ENCODE measurements at regions not wholly inside any gene's neighbourhood (a gene's known extent, or its start where the extent isn't known, plus 50 kb on each side); places are given as distances from the start of the nearest gene placed in this dataset.

GRCh38 chr18:46296656-46297055, 192.5 kb downstream of the HAUS1 start:
- ATAC-seq (no peak), DNase-seq (ENCODE audit: low read depth, low spot score) (no peak)
- no peaks in the 10 kb centered on the region for H3K9me3 ChIP-seq (ENCODE audit: control insufficient read depth, insufficient read depth, low read depth, low read length)
- ChIA-PET POLR2A (no interaction called here), CTCF (no interaction called here)
- TF ChIP-seq POLR2AphosphoS5 (IDR thresholded peaks at IDR 0.05; ENCODE audit: low read depth, low read length) (no peak), SIN3A (IDR thresholded peaks at IDR 0.05; ENCODE audit: borderline replicate concordance, insufficient read depth, low read depth, low read length) (no peak), TCF7L2 (IDR thresholded peaks at IDR 0.05; ENCODE audit: low read depth, low read length) (no peak)
- TF ChIP-seq, protein P1, sequence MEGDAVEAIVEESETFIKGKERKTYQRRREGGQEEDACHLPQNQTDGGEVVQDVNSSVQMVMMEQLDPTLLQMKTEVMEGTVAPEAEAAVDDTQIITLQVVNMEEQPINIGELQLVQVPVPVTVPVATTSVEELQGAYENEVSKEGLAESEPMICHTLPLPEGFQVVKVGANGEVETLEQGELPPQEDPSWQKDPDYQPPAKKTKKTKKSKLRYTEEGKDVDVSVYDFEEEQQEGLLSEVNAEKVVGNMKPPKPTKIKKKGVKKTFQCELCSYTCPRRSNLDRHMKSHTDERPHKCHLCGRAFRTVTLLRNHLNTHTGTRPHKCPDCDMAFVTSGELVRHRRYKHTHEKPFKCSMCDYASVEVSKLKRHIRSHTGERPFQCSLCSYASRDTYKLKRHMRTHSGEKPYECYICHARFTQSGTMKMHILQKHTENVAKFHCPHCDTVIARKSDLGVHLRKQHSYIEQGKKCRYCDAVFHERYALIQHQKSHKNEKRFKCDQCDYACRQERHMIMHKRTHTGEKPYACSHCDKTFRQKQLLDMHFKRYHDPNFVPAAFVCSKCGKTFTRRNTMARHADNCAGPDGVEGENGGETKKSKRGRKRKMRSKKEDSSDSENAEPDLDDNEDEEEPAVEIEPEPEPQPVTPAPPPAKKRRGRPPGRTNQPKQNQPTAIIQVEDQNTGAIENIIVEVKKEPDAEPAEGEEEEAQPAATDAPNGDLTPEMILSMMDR (IDR thresholded peaks at IDR 0.05) = no peak
- TF ChIP-seq, protein P2, sequence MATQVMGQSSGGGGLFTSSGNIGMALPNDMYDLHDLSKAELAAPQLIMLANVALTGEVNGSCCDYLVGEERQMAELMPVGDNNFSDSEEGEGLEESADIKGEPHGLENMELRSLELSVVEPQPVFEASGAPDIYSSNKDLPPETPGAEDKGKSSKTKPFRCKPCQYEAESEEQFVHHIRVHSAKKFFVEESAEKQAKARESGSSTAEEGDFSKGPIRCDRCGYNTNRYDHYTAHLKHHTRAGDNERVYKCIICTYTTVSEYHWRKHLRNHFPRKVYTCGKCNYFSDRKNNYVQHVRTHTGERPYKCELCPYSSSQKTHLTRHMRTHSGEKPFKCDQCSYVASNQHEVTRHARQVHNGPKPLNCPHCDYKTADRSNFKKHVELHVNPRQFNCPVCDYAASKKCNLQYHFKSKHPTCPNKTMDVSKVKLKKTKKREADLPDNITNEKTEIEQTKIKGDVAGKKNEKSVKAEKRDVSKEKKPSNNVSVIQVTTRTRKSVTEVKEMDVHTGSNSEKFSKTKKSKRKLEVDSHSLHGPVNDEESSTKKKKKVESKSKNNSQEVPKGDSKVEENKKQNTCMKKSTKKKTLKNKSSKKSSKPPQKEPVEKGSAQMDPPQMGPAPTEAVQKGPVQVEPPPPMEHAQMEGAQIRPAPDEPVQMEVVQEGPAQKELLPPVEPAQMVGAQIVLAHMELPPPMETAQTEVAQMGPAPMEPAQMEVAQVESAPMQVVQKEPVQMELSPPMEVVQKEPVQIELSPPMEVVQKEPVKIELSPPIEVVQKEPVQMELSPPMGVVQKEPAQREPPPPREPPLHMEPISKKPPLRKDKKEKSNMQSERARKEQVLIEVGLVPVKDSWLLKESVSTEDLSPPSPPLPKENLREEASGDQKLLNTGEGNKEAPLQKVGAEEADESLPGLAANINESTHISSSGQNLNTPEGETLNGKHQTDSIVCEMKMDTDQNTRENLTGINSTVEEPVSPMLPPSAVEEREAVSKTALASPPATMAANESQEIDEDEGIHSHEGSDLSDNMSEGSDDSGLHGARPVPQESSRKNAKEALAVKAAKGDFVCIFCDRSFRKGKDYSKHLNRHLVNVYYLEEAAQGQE (IDR thresholded peaks at IDR 0.05; ENCODE audit: insufficient read depth in 1 of 2, low read depth in 2 of 2, low read length in 1 of 2) = no peak
- H3K27ac ChIP-seq (ENCODE audit: low read length) = no peak overlapping the region
- H3K27me3 ChIP-seq (ENCODE audit: control insufficient read depth, insufficient read depth, low read length) = no peaks in the 10 kb centered on the region
- intact Hi-C loops (cut with micrococcal nuclease; ENCODE audit: unreplicated experiment) = no loop called here
- H3K36me3 ChIP-seq (ENCODE audit: control insufficient read depth, insufficient read depth, low read length) = no peaks in the 10 kb centered on the region
- H3K4me3 ChIP-seq (ENCODE audit: low read depth in 2 of 2, low read length in 2 of 2) = no peak overlapping the region
- no TSS peak for BruUV-seq (replicated peaks)
- H3K4me1 ChIP-seq (ENCODE audit: control insufficient read depth, insufficient read depth, low read length) = no peaks in the 10 kb centered on the region
- in situ Hi-C loops (cut with HindIII; ENCODE audit: low pct_unique_long_range_greater_than_20kb, low sequenced_read_pairs) = no loop called here

- no peak overlapping the region for H3K4me3 ChIP-seq (ENCODE audit: low read depth in 2 of 2, low read length in 2 of 2)
- H3K27me3 ChIP-seq (ENCODE audit: control insufficient read depth, insufficient read depth, low read length) = no peaks in the 10 kb centered on the region
- no peak overlapping the region for H3K27ac ChIP-seq (ENCODE audit: low read length)
- DNase-seq (ENCODE audit: low read depth, low spot score) = no peak
- in situ Hi-C loops (cut with HindIII; ENCODE audit: low pct_unique_long_range_greater_than_20kb, low sequenced_read_pairs) (no loop called here), intact Hi-C loops (cut with micrococcal nuclease; ENCODE audit: unreplicated experiment) (no loop called here)
- H3K4me1 ChIP-seq (ENCODE audit: control insufficient read depth, insufficient read depth, low read length) = no peaks in the 10 kb centered on the region
- TF ChIP-seq POLR2AphosphoS5 (IDR thresholded peaks at IDR 0.05; ENCODE audit: low read depth, low read length) = no peak
- BruUV-seq (replicated peaks) = no TSS peak
- CTCF ChIA-PET = no interaction called here
- no peaks in the 10 kb centered on the region for H3K36me3 ChIP-seq (ENCODE audit: control insufficient read depth, insufficient read depth, low read length)
- no peak for ATAC-seq
- POLR2A ChIA-PET = no interaction called here
- H3K9me3 ChIP-seq (ENCODE audit: control insufficient read depth, insufficient read depth, low read depth, low read length) = no peaks in the 10 kb centered on the region
Observed at GRCh38 chr18:46297124-46297523, 192.9 kb downstream of the HAUS1 start.

DNA sequence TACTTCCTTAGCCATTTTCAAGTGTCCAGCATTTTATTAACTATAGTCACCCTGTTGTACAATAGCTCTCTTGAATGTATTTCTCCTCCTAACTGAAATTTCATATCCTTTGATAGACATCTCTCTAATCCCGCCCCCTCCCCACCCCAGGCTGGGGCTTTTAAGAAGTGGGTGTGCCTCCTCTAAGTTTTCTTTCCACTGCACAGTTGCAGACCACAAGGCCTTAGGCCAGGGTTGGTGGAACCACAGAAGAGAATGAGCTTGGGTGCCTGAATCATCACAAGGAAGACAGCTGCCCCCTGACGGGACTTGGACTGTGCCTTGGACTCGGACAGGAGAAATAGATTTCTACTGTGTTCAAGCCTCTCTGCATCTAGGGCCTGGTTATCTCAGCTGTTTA, 193.4 kb downstream of the HAUS1 start:
- H3K4me1 ChIP-seq (ENCODE audit: control insufficient read depth, insufficient read depth, low read length) = no peaks in the 10 kb centered on the region
- ATAC-seq (no peak), DNase-seq (ENCODE audit: low read depth, low spot score) (no peak)
- in situ Hi-C loops (cut with HindIII; ENCODE audit: low pct_unique_long_range_greater_than_20kb, low sequenced_read_pairs) (no loop called here), intact Hi-C loops (cut with micrococcal nuclease; ENCODE audit: unreplicated experiment) (no loop called here)
- ChIA-PET POLR2A (no interaction called here), CTCF (no interaction called here)
- no peak overlapping the region for H3K4me3 ChIP-seq (ENCODE audit: low read depth in 2 of 2, low read length in 2 of 2)
- H3K36me3 ChIP-seq (ENCODE audit: control insufficient read depth, insufficient read depth, low read length) = no peaks in the 10 kb centered on the region
- no peaks in the 10 kb centered on the region for H3K27me3 ChIP-seq (ENCODE audit: control insufficient read depth, insufficient read depth, low read length)
- BruUV-seq (replicated peaks) = no TSS peak
- no peak for TF ChIP-seq TCF7L2 (IDR thresholded peaks at IDR 0.05; ENCODE audit: low read depth, low read length)
- TF ChIP-seq SIN3A (IDR thresholded peaks at IDR 0.05; ENCODE audit: borderline replicate concordance, insufficient read depth, low read depth, low read length) = no peak
- TF ChIP-seq, protein P1 (IDR thresholded peaks at IDR 0.05) = no peak
- no peak for TF ChIP-seq POLR2AphosphoS5 (IDR thresholded peaks at IDR 0.05; ENCODE audit: low read depth, low read length)
- TF ChIP-seq, protein P2 (IDR thresholded peaks at IDR 0.05; ENCODE audit: insufficient read depth in 1 of 2, low read depth in 2 of 2, low read length in 1 of 2) = no peak
- no peaks in the 10 kb centered on the region for H3K9me3 ChIP-seq (ENCODE audit: control insufficient read depth, insufficient read depth, low read depth, low read length)
- no peak overlapping the region for H3K27ac ChIP-seq (ENCODE audit: low read length)

All from Panc1 (cell line).